ENCODE measurements at regions not wholly inside any gene's neighbourhood (a gene's known extent, or its start where the extent isn't known, plus 50 kb on each side); places are given as distances from the start of the nearest gene placed in this dataset.

- TF ChIP-seq CTCF (IDR thresholded peaks at IDR 0.05) (no peak), POLR2A (IDR thresholded peaks at IDR 0.05; ENCODE audit: low read depth) (no peak), POLR2AphosphoS5 (IDR thresholded peaks at IDR 0.05) (no peak), EP300 (IDR thresholded peaks at IDR 0.05) (no peak)
Observed at GRCh38 chr17:14581186-14581830, 280.4 kb downstream of the HS3ST3B1 start.

Measured in esophagus muscularis mucosa (tissue), 4 donors.